ENCODE measurements at regions not wholly inside any gene's neighbourhood (a gene's known extent, or its start where the extent isn't known, plus 50 kb on each side); places are given as distances from the start of the nearest gene placed in this dataset.

- Histone ChIP-seq H3K9me3 (ENCODE audit: low read depth) (no peaks in the 10 kb centered on the region), H3K4me3 (no peak overlapping the region), H3K36me3 (no peaks in the 10 kb centered on the region), H3K27me3 (no peaks in the 10 kb centered on the region), H3K27ac (no peak overlapping the region), H3K4me1 (ENCODE audit: low read depth) (no peaks in the 10 kb centered on the region)
- DNase-seq (ENCODE audit: low read depth in 1 of 2, low spot score in 1 of 2), result peak in 1 of 2 donors; percentile 19
- TF ChIP-seq, protein P1, sequence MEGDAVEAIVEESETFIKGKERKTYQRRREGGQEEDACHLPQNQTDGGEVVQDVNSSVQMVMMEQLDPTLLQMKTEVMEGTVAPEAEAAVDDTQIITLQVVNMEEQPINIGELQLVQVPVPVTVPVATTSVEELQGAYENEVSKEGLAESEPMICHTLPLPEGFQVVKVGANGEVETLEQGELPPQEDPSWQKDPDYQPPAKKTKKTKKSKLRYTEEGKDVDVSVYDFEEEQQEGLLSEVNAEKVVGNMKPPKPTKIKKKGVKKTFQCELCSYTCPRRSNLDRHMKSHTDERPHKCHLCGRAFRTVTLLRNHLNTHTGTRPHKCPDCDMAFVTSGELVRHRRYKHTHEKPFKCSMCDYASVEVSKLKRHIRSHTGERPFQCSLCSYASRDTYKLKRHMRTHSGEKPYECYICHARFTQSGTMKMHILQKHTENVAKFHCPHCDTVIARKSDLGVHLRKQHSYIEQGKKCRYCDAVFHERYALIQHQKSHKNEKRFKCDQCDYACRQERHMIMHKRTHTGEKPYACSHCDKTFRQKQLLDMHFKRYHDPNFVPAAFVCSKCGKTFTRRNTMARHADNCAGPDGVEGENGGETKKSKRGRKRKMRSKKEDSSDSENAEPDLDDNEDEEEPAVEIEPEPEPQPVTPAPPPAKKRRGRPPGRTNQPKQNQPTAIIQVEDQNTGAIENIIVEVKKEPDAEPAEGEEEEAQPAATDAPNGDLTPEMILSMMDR (IDR thresholded peaks at IDR 0.05; ENCODE audit: low read depth, low read length), result no peak
Measured at GRCh38 chr12:58302487-58303011, 361.2 kb downstream of the ATP23 start.

DNA sequence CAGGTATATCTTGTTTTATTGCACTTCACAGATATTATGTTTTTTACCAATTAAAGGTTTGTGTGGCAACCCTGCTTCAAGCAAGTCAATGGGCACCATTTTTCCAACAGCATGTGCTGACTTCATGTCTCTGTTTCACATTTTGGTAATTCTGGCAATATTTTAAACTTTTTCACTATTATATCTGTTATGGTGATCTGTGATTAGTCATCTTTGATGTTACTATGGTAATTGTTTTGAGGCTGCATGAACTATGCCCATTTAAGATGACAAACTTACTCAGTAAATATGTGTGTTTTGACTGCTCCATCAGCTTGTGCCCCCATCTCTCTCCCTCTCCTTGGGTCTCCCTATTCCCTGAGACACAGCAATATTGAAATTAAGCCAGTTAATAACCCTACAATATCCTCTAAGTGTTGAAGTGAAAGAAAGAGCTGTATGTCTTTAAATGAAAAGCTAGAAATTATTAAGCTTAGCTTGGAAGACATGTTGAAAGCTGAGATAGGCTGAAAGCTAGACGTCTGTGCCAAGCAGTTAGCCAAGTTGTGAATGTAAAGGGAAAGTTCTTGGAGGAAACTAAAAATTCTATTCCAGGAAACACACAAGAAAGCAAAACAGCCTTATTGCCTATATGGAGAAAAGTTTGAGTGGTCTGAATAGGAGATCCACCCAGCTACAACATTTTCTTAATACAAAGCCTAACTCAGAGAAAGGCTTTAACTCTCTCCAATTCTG is 365.1 kb downstream of the ATP23 start:
- no peaks in the 10 kb centered on the region for H3K9me3 ChIP-seq (ENCODE audit: low read depth)
- no peaks in the 10 kb centered on the region for H3K4me1 ChIP-seq (ENCODE audit: low read depth)
- DNase-seq (ENCODE audit: low read depth in 1 of 2, low spot score in 1 of 2), result peak in 1 of 2 donors; percentile 17
- H3K36me3 ChIP-seq, result no peaks in the 10 kb centered on the region
- H3K27ac ChIP-seq, result no peak overlapping the region
- H3K4me3 ChIP-seq, result no peak overlapping the region
- no peaks in the 10 kb centered on the region for H3K27me3 ChIP-seq
- TF ChIP-seq, protein P1 (IDR thresholded peaks at IDR 0.05; ENCODE audit: low read depth, low read length), result no peak

- no peaks in the 10 kb centered on the region for H3K4me1 ChIP-seq (ENCODE audit: low read depth)
- H3K27me3 ChIP-seq, result no peaks in the 10 kb centered on the region
- TF ChIP-seq, protein P1 (IDR thresholded peaks at IDR 0.05; ENCODE audit: low read depth, low read length), result no peak
- no peaks in the 10 kb centered on the region for H3K36me3 ChIP-seq
- no peak for DNase-seq (ENCODE audit: low read depth in 1 of 2, low spot score in 1 of 2)
- no peaks in the 10 kb centered on the region for H3K9me3 ChIP-seq (ENCODE audit: low read depth)
- H3K27ac ChIP-seq, result no peak overlapping the region
- H3K4me3 ChIP-seq, result no peak overlapping the region
Measured at GRCh38 chr12:58309806-58310205, 368.4 kb downstream of the ATP23 start.

DNA sequence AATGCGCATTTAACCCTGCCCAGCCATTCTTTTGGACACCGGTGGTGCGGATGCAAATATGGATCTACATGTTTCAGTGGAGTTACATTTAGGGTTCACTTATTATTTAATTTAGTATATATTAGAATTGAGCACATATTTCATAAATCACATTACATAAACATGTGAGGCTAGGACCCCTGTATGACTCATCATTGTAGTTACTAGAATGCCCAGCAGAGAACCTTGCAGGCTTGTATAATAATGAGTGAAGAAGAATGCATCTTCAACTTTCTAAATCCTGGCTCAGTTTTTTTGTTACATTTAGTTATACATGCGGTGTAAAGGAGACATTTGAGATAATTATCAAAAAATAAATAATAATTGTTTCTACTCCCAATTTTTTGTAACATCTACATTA is 369.0 kb downstream of the ATP23 start:
- TF ChIP-seq, protein P1 (IDR thresholded peaks at IDR 0.05; ENCODE audit: low read depth, low read length), result no peak
- Histone ChIP-seq H3K36me3 (no peaks in the 10 kb centered on the region), H3K27ac (no peak overlapping the region), H3K9me3 (ENCODE audit: low read depth) (no peaks in the 10 kb centered on the region), H3K27me3 (no peaks in the 10 kb centered on the region), H3K4me1 (ENCODE audit: low read depth) (no peaks in the 10 kb centered on the region), H3K4me3 (no peak overlapping the region)
- peak in 1 of 2 donors; percentile 66 for DNase-seq (ENCODE audit: low read depth in 1 of 2, low spot score in 1 of 2)

DNA sequence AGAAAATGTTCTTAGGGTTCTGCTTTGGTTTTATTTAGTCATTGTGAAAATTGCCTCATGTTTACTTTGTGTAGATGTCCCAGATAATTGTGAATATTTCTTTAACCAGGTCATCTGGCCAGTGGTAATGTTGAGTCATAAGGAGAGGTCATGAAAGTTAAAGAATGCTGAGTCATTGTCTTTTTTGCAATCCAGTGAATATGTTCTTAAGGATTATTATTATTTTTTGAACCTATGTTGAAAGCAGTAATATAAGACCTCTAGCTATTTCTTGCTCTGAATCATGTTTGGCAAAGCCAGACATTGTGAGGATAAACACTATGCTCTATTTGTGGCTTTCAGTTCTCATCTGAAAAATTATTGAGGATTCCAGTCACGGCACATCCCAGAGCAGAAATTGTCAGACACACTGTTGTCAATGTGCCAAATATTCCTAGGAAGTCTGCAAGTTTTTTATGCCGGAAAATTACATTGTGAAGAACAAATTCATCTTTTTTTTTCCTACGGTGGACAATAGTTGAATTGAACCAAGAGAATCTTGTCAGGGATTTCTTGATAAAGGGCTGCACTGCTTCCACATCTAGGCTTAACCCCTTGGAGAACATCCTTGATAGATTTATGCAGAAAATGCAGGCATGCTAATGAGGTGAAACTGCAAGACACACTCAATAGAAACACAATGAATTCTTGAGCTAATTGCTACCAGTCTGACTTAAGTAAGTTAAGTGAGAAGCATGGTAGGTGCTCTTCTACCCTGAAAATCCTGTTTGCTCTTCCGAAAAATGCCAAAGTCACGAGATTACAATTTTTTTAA is 369.6 kb downstream of the ATP23 start:
- Histone ChIP-seq H3K9me3 (ENCODE audit: low read depth) (no peaks in the 10 kb centered on the region), H3K27ac (no peak overlapping the region), H3K36me3 (no peaks in the 10 kb centered on the region), H3K27me3 (no peaks in the 10 kb centered on the region), H3K4me3 (no peak overlapping the region), H3K4me1 (ENCODE audit: low read depth) (no peaks in the 10 kb centered on the region)
- peak in 1 of 2 donors; percentile 96 for DNase-seq (ENCODE audit: low read depth in 1 of 2, low spot score in 1 of 2)
- TF ChIP-seq, protein P1 (IDR thresholded peaks at IDR 0.05; ENCODE audit: low read depth, low read length), result no peak

All from cardiac muscle cell (in vitro differentiated cells and primary cell).